Neutrophil (primary cell): ENCODE measurements at regions not wholly inside any gene's neighbourhood (a gene's known extent, or its start where the extent isn't known, plus 50 kb on each side); places are given as distances from the start of the nearest gene placed in this dataset.

Experiments
- H3K27ac ChIP-seq: fragments of 200-600 bp; sonication (generic); 2 replicates; pipeline ENCODE4 v1.5.1; 2016; ENCODE audit warnings: mild to moderate bottlenecking, moderate library complexity
- H3K27me3 ChIP-seq: fragments of 200-600 bp; sonication (generic); 2 replicates; pipeline ENCODE4 v1.6.0; 2016; ENCODE audit warnings: mild to moderate bottlenecking
- H3K36me3 ChIP-seq: fragments of 200-600 bp; sonication (generic); 2 replicates; pipeline ENCODE4 v1.5.1; 2017
- H3K4me1 ChIP-seq, 2 experiments: fragments of 200-600 bp in 1 of 2; sonication (generic) in 1 of 2; 1 replicate in 1 of 2; 2 replicates in 1 of 2; pipeline versions ENCODE4 v1.5.1 to v1.6.1; 2013 to 2016; ENCODE audit warnings: low read depth in 1 of 2, low read length in 1 of 2, mild to moderate bottlenecking in 1 of 2, moderate library complexity in 1 of 2; ENCODE audit not compliant: control insufficient read depth in 1 of 2, insufficient read depth in 1 of 2
- H3K4me3 ChIP-seq, 2 experiments: fragments of 200-600 bp in 1 of 2; sonication (generic) in 1 of 2; 1 replicate in 1 of 2; 2 replicates in 1 of 2; pipeline ENCODE4 v1.5.1; 2013 to 2016; ENCODE audit warnings: low read depth in 1 of 2, low read length in 1 of 2, mild to moderate bottlenecking in 1 of 2, moderate library complexity in 1 of 2
- H3K9me3 ChIP-seq: fragments of 200-600 bp; sonication (generic); 2 replicates; pipeline ENCODE4 v1.5.1; 2016
- CTCF ChIP-seq: fragments of 200-600 bp; sonication (generic); IDR thresholded peaks from 2 replicates; pipeline ENCODE4 v1.5.1; 2016; ENCODE audit warnings: antibody characterized with exemption

- no peak overlapping the region for H3K4me3 ChIP-seq
- no peaks in the 10 kb centered on the region for H3K36me3 ChIP-seq
- H3K27ac ChIP-seq, result no peak overlapping the region
- peaks cover 12% of the 10 kb centered on the region for H3K27me3 ChIP-seq
- TF ChIP-seq CTCF, result no peak
- no peaks in the 10 kb centered on the region for H3K9me3 ChIP-seq
- no peaks in the 10 kb centered on the region for H3K4me1 ChIP-seq
Measured at GRCh38 chr2:16473575-16473974, 192.1 kb downstream of the CYRIA start.

GRCh38 chr2:16470936-16471490 is 194.6 kb downstream of the CYRIA start:
- H3K27me3 ChIP-seq, result no peaks in the 10 kb centered on the region
- no peaks in the 10 kb centered on the region for H3K36me3 ChIP-seq
- H3K4me3 ChIP-seq, result no peak overlapping the region
- no peak for TF ChIP-seq CTCF
- no peaks in the 10 kb centered on the region for H3K9me3 ChIP-seq
- no peak overlapping the region for H3K27ac ChIP-seq
- H3K4me1 ChIP-seq, result no peaks in the 10 kb centered on the region

- no peaks in the 10 kb centered on the region for H3K9me3 ChIP-seq
- H3K4me3 ChIP-seq, result no peak overlapping the region
- H3K36me3 ChIP-seq, result no peaks in the 10 kb centered on the region
- no peak for TF ChIP-seq CTCF
- no peak overlapping the region for H3K27ac ChIP-seq
- no peaks in the 10 kb centered on the region for H3K4me1 ChIP-seq
- no peaks in the 10 kb centered on the region for H3K27me3 ChIP-seq
Measured at GRCh38 chr2:16466821-16467151, 198.8 kb downstream of the CYRIA start.

- no peak overlapping the region for H3K27ac ChIP-seq
Measured at GRCh38 chr2:16466133-16466820, 199.4 kb downstream of the CYRIA start.

GRCh38 chr2:16464641-16465040 is 201.0 kb downstream of the CYRIA start:
- no peaks in the 10 kb centered on the region for H3K4me1 ChIP-seq
- no peak for TF ChIP-seq CTCF
- H3K36me3 ChIP-seq, result no peaks in the 10 kb centered on the region
- H3K27ac ChIP-seq, result no peak overlapping the region
- no peaks in the 10 kb centered on the region for H3K27me3 ChIP-seq
- H3K4me3 ChIP-seq, result no peak overlapping the region
- no peaks in the 10 kb centered on the region for H3K9me3 ChIP-seq

More at GRCh38 chr2:16466133-16466820, 199.4 kb downstream of the CYRIA start:
- Histone ChIP-seq H3K27me3 (no peaks in the 10 kb centered on the region), H3K9me3 (no peaks in the 10 kb centered on the region), H3K4me1 (no peaks in the 10 kb centered on the region), H3K36me3 (no peaks in the 10 kb centered on the region), H3K4me3 (no peak overlapping the region)
- TF ChIP-seq CTCF, result no peak
